ENCODE measurements at regions not wholly inside any gene's neighbourhood (a gene's known extent, or its start where the extent isn't known, plus 50 kb on each side); places are given as distances from the start of the nearest gene placed in this dataset.

DNA sequence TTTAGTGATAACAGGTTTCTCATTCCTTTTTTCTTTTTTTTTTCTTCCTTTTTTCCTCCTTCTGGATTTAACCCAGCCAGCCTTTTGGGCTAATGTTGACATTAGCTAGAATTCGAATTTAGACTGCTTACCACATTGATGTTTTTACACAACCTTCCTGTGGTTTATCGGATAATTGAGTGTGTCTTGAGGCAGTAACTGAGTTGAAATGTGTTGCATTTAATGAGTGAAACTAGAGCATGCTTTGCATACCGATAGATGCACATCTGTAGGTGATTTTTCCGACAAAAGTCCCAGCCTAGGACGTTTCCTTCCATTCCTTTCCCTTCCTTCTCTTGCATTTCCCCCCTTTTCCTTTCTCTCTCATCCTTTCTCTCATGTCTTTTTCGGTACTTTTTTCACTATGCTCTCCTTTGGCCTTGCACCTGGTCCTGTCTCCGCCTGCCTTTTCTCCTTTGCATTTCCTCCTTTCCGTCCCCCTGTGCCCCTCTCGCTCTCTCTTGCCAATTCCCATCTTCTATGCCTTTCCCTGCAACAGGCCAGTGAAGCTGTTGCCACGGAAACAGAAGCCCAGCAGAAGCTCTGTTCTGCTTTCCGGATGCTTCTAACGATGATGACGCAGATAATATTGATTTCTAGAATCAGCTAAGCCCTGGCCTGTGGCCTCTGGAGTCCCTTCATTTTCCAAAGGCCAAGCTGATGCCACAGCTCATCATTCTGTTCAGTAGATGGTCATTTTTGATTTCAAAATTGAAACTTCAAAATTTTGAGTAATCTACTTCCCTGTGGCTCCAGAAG is 76.1 kb downstream of the SLC25A47 start:
- DNase-seq (ENCODE audit: low read depth in 1 of 2, low spot score in 1 of 2), result no peak

DNA sequence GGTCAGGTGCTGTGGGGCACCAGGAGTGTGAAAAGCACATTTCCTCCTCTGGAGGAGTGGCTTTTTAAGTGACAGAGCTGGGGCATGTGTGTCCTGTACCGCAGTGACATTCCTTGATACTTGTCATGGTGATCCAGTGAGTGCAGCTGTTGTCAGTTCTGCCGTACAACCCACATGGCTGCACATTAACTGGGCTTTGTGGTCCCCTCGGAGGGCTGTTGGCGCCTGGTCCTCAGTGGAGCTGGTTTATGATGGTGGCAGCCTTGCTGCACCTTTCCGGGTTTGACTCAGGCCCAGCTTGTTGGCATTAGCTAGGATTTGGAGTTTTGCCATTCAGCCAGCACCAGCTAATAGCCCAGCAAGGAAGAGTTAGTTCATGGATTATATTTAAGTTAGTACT is 77.0 kb downstream of the SLC25A47 start:
- no peak for DNase-seq (ENCODE audit: low read depth in 1 of 2, low spot score in 1 of 2)

GRCh38 chr14:100401031-100401692 is 78.0 kb downstream of the SLC25A47 start:
- DNase-seq (ENCODE audit: low read depth in 1 of 2, low spot score in 1 of 2), result no peak

DNA sequence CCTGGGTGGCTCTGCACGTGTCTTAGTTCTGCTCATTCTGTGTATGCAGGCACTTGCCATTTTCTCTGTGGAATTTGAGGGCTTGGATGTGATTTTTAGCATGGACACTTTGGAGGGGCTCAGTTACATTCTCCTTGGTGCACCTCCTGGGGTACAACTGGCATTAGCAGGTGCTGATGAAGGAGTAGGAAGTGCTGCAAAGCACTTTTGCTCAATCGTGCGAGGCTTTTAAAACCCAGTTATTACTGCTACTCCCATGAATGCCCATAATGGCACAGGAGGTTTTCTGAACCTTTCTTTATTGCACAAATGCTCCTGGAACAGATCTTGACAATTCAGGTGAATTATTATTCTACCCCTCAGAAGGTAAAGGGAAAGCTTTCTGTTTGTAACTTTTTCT is 78.7 kb downstream of the SLC25A47 start:
- DNase-seq (ENCODE audit: low read depth in 1 of 2, low spot score in 1 of 2), result no peak

DNA sequence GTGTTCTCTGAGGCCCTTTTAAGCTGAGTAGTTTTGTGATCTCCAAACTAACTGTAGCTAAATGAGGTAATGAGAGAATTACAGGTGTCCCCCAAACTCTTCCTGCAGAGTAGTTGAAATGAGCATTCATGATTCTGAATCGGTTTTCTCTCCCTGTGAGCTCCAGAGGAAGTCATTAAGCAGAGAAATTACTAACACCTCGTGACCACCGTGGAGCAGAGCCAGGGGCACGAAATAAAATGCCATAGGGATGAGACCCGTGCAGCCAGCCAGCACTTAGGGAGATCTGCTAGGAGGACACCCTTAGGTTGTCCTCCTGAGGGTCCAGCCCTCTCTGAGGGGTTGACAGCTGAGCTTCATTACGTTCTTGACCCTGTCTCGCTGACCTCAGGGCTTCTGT is 79.5 kb downstream of the SLC25A47 start:
- no peak for DNase-seq (ENCODE audit: low read depth in 1 of 2, low spot score in 1 of 2)

GRCh38 chr14:100403105-100403504 is 80.0 kb downstream of the SLC25A47 start:
- DNase-seq (ENCODE audit: low read depth in 1 of 2, low spot score in 1 of 2), result no peak

- DNase-seq (ENCODE audit: low read depth in 1 of 2, low spot score in 1 of 2), result no peak
Observed at GRCh38 chr14:100403802-100404365, 80.7 kb downstream of the SLC25A47 start.

- no peak for DNase-seq (ENCODE audit: low read depth in 1 of 2, low spot score in 1 of 2)
Observed at GRCh38 chr14:100404419-100404818, 81.3 kb downstream of the SLC25A47 start.

DNA sequence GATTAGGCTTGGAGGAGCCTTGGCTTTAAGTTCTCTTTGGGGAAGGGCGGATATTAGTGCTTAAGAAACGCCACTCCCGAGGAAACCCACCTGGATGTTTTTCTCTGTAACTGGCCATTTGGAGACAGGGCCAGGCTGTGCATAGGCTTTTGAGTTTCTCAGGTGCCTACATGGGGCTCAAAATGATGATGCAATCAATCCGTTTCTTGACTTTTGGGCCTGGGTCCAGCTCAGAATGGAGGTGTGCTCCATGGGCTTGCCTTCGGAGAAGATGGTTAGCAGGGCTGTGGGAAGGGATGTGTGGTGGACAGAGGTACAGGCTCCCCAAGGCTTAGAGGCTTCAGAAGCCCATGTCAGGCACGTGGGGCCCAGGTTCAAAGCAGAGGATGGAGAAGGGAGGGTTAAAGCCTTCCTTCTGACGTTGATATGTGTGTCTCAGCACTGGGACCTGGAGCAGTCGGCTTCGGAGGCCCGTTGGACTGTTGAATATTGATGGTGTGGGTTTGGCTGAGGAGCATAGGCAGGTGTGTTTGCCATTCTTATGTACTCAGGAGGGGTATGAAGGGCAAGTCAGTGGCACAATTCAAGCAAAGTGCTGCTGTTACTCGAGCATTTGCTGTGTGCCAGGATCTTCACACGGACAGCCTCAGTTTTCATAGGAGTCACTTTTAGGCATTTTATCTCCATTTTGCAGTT is 82.8 kb downstream of the SLC25A47 start:
- DNase-seq (ENCODE audit: low read depth in 1 of 2, low spot score in 1 of 2), result no peak

DNA sequence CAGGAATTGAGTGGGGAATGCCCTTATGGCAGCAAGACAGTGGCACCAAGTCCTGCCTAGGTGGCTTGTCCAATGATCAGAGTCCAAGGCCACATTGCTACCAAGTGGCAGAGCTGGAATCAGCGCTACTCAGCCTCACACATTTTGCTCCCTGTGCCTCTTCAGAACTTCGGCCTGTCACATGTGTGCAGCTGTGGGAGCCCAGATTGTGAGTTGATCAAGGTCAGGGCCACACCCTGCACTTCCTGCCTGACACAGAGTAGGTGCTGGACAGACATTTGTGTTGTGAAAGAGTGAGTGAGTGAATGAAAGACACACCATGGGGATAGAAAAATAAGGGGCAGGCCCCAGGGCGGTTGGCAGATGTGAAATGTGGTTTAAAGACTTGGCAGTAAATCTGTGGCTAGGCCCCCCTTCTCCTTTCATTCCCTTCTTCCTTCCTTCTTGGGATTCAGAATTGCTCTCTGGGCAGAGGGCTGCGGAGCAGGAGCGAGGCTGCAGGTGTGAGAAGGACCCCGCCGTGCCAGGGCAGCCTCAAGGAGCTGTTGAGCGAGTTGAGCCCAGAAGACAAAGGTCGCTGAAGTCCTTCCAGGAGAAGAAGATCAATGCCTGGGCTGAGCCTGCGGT is 83.5 kb downstream of the SLC25A47 start:
- DNase-seq (ENCODE audit: low read depth in 1 of 2, low spot score in 1 of 2), result no peak

- no peak for DNase-seq (ENCODE audit: low read depth in 1 of 2, low spot score in 1 of 2)
Observed at GRCh38 chr14:100407376-100408102, 84.4 kb downstream of the SLC25A47 start.

- no peak for DNase-seq (ENCODE audit: low read depth in 1 of 2, low spot score in 1 of 2)
Observed at GRCh38 chr14:100408350-100409002, 85.3 kb downstream of the SLC25A47 start.

DNA sequence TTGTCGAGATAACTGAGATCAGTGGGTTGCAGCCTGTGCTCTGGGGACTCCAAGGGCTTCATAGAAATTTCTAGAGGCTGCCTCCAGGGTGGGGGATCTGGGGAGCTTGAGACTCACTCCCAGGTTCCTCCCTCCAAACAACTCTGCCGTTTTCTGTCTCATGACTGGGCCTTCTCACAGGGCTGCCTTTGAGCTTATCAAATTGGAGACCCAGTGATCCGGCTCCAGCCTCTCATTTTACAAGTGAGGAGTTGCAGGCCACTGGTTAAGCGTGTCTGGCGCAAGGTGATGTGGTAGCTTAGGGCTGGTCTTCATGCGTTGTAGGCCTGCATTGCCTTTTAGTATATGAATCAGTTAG is 85.8 kb downstream of the SLC25A47 start:
- no peak for DNase-seq (ENCODE audit: low read depth in 1 of 2, low spot score in 1 of 2)

DNA sequence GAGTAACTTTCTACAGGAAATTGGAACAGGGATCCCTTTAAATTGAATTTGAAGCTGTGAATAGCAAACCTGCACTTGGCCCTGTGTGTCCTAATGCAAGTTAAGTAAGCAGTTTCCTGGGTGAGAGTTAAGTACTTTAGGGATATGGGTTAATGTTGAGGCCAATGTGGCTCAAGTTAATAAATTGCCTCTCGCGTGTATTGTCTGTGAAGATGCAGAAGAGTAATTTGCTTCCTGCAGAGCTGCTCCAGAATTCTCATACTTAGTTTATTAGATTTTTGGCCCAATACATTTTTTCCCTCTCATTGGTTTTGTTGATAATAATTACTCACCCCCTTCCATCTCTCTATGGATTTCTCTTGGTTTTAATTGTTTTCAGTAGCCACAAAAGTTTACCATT is 86.5 kb downstream of the SLC25A47 start:
- DNase-seq (ENCODE audit: low read depth in 1 of 2, low spot score in 1 of 2), result no peak

DNA sequence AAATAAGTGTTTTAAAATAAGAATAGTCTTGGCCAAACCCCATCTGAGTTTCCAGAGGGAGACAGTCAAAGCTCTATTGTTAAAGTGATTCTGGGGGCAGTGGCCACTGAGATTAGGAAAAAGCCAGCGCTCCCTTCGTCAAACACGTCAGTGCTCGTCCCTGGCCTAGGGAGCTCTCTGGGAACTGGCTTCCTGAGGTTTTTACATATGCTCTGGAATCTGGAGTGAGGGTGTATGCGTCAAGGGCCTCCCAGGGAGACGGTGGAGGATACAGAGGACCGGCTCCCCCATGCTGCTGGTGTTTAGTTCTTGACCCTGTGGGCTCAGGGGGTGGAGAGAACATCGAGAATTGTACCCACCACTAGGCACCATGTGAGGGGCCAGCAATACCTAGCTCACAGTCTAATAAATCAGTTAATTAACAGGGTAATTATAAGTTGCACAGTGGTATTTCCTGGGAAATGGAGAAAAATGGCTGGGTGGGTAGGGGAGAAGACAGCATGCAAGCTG is 87.0 kb downstream of the SLC25A47 start:
- no peak for DNase-seq (ENCODE audit: low read depth in 1 of 2, low spot score in 1 of 2)

- DNase-seq (ENCODE audit: low read depth in 1 of 2, low spot score in 1 of 2), result no peak
Observed at GRCh38 chr14:100413699-100414098, 90.6 kb downstream of the SLC25A47 start.

- DNase-seq (ENCODE audit: low read depth in 1 of 2, low spot score in 1 of 2), result no peak
Observed at GRCh38 chr14:100415226-100415625, 92.1 kb downstream of the SLC25A47 start.

- DNase-seq (ENCODE audit: low read depth in 1 of 2, low spot score in 1 of 2), result no peak
Observed at GRCh38 chr14:100416081-100416680, 93.0 kb downstream of the SLC25A47 start.

All from activated T-helper 1 cell treated with anti-CD3 and anti-CD28 coated beads, Interleukin-2, amount 50 U/mL, for 16 hours (primary cell).